Activated CD4-positive, alpha-beta T cell treated with anti-CD3 and anti-CD28 coated beads for 24 hours (primary cell): ENCODE measurements at regions not wholly inside any gene's neighbourhood (a gene's known extent, or its start where the extent isn't known, plus 50 kb on each side); places are given as distances from the start of the nearest gene placed in this dataset.
"Not testable (repeated sequence)": the region's sequence is repeated elsewhere in the genome, so short reads cannot be mapped to it uniquely, and the experiment has no call there.

Experiments used
- DNase-seq, 2 donors: peaks; one replicate each; pipeline ENCODE4 v3.0.0-alpha.2; 2020; ENCODE audit warnings: low read depth in 2 of 2

DNA sequence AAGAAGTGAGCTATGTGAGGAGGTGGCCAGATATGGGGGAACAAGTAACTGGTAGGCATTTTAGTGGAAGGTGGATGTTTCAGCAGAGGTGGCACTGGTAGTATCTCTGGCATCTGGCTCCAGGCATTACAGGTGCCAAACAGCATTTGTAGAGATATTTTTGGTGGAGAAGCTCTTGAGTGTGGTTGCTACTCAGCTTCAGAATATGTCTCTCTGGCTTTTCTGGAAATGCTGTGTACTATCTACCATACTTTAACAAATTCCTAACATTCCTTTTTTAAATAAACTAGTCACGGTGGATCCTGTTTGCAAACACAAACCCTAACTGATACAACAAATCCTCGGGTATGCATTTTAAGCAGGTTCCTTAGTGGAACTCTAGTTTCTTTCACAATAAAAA lies 128.0 kb downstream of the BARX2 start:
- DNase-seq = no peak

DNA sequence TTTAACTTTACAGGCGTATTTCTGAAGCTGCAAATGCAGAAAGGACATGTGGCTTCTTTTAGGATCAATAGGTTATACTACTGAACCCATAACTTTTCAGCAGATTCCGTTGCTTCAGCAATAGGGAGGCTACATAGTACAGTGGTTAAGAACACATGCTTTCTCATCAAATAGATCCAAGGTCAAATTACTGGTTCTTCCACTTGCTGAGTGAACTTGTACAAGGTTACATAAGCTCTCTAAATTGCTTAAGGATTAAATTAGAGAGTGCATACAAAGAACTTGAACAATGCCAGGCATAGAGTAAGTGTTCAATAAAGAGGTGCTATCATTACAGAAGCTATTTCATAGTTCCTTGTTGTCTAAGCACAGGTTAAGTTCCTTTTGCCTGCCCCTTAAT lies 129.6 kb downstream of the BARX2 start:
- no peak for DNase-seq

DNA sequence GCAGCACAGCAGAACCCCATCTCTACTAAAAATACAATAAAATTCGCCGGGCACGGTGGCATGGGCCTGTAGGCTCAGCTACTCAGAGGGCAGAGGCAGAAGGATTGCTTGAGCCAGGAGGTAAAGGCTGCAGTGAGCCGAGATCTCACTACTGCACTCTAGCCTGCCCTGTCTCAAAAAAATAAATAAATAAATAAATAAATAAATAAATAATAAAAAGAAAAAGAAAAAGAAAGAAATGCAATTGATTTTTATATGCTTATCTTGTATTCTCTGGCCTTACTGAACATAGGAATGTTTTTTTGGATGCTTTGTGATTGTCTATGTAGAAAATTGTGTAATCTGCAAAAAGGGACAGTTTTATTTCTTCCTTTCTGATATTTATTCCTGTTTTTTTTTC lies 132.5 kb downstream of the BARX2 start:
- no peak for DNase-seq

DNA sequence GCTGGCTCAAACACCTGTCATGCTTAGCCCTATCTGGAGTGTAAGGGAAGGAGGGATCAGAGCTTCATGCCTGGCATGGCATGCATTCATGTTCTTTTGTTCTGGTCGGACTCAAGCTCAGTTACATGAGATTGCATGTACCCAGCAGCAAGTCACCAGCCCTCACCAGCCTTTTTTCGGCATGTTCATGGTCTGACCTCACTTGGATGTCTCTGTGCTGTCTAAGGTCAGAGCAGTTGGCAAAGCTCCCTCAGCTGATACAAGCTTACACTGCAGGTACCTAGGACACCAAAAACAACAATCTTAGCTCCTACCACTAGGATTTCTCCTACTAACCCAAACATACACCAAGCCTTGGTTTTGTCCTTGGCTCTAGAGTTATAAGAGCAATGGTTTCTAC lies 152.6 kb downstream of the BARX2 start:
- no peak for DNase-seq

DNA sequence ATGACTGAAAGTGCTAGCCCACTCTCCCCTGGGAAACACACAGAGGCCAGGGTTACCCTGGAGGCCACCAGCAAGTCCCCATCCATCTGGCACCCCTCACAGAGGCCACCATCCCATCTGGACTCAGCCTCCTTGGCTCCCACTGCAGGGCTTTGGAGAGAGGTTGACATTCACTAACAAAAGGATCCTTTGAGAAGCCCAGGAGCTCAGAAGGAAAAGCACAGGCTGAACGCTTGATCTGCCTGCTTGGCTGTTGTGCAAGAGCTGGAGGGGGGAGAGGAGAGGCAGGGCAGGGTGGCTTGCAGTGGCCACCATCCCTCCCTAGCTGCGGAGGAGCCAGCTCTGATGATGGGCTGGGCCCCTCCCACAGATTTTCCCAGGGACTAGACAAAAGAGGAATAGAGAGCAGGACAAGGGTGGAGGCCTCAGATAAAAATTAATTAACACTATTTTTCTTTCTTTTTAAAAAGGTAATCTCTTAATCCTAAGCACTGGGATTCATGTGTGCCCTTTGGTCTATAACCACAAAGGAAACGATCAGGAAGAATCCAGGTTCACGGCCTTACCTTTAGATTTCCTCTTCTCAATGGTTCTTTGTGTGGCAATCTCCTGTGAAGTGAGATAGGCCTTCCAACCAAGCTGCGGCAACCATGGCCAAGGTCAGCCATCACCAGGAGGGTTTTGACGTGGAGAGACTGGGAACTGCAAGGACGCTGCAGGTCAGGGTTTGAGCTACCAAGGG lies 154.7 kb downstream of the BARX2 start:
- no peak for DNase-seq

DNA sequence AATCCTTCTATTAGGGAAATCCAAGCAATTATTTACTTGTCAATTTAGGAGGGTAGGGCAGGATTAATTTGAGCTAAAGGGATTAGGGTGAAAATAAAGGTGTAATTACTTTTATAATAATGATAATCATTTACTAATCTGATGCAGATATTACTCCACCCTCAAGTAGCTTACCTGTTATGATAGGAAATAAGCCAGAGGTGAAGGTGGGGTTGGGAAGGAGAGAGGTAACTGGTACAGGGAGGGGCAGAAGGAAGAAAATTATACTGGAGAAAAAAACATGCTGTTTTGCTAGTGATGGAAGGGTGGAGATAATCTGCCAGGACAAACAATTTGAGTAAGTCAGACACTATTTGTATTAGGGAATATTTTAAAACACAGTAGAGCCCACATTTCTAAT lies 157.7 kb downstream of the BARX2 start:
- no peak for DNase-seq

DNA sequence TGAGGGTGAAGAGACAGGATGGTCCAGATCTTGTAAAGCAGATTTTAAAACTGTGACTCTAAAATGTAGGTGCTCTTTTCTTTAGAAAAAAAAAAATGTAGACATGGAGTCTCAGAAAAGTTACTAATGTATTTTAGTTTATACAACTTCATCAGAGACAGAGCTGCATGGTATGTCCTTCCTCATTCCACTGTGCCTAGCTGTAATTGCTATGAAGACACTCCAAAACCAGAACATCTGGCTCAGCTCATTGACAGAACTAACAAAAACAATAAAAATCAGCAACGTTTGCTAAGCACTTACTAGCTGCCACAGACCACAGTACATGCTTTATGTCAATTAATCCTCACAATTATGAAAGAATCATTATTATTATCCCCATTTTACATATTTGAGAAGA lies 160.7 kb downstream of the BARX2 start:
- no peak for DNase-seq

GRCh38 chr11:129538323-129538722 lies 162.7 kb downstream of the BARX2 start:
- no peak for DNase-seq

GRCh38 chr11:129543515-129544290 lies 168.1 kb downstream of the BARX2 start:
- no peak for DNase-seq

- DNase-seq = no peak
These were observed 169.0 kb downstream of the BARX2 start for GRCh38 chr11:129544691-129545090.

- no peak for DNase-seq
These were observed 170.6 kb downstream of the BARX2 start for GRCh38 chr11:129546266-129546665.

- no peak for DNase-seq
These were observed 181.8 kb downstream of the BARX2 start for GRCh38 chr11:129557421-129557820.

- DNase-seq = no peak
These were observed 193.4 kb downstream of the BARX2 start for GRCh38 chr11:129569007-129569406.

GRCh38 chr11:129572667-129573066 lies 197.0 kb downstream of the BARX2 start:
- DNase-seq = not testable (repeated sequence)

DNA sequence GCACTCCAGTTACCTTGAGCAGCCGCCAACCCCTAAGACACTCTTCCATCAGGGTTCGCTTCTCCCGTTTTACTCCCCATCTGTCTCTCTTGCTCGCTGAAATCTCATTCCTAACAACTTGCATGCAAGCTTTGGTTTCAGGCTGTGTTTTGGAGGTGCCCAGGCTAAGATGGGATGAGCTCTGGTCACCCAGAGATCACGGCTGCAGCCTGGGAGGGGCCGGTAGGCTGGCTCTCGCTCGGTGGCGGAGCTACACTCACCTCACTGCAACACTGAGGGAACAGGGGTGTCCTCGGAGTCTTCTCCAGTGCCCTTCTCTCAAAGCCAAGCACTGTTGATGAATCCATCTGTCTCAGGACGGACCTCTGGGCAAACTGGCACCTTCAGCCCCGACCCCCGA lies 197.5 kb downstream of the BARX2 start:
- DNase-seq = no peak

DNA sequence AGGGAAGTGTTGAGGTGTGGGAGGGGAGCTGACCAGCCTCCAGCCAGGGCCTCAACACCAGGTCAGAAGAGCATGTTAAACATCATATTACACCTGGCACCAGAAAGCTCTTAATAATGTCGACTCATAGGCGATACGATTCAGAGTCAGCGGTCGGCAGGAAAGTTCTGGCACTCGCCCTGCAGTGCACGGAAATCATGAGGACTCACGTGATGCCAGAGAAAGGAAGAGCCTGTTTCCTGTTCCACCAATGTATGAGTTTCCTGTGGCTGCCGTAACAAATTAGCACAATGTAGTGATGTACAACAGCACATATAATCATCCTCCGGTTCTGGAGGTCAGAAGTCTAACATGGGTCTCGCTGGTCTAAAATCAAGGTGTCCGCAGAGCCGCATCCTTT lies 198.8 kb downstream of the BARX2 start:
- no peak for DNase-seq

DNA sequence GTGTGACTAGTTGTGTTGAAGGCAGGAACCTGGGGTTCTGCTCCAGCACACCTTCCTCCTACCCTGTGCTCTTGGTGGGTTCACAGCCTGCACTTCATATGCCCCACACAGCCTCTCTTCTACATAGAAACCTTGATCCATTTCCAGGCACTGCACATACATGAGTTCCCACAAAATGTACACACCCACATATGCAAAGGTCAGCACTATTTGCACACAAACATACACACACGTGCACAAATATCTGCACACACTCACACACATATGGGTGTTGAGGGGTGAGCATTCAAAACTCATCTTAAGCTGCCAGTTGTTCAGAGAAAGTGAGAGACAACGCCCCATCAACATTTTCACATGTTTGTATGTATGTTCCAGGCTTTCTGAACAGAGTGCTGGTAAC lies 201.0 kb downstream of the BARX2 start:
- DNase-seq = no peak

DNA sequence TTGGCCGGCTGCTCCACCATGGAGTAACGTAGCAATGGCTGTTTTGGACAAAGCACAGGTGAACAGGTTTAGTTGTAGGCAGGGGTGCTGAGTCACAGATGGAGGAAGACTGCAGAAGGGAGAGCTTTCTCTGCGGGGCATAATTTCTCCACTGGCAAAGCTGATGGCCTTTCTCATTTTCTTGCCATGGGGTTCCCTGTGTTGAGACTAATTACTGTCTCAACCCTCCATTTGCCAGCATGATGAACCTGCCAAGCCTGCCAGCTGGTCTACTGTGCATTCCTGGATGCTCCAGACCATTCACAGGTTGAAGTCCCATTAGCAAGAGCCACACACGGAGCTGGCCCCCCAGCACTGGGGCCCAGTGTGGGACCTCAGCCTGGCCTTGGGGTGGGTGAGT lies 202.4 kb downstream of the BARX2 start:
- DNase-seq = no peak

DNA sequence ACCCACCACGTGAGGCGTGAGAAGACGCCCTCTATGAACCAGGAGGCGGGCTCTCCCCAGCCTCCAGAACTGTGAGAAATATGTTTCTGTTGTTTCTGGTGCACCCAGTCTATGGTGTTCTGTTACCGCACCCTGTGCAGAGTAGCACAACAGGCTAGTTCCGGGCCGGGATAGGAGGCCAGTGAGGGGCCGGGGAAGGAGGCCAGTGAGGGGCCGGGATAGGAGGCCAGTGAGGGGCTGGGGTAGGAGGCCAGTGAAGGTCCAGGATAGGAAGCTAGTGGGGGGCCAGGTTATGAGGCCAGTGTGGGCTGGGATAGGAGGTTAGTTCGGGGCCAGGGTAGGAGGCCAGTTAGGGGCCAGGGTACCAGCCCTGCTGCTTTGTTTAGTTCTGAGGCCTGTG lies 204.6 kb downstream of the BARX2 start:
- DNase-seq = no peak

- DNase-seq = no peak
These were observed 208.7 kb downstream of the BARX2 start for GRCh38 chr11:129584316-129584715.

GRCh38 chr11:129589190-129589860 lies 213.7 kb downstream of the BARX2 start:
- no peak for DNase-seq

DNA sequence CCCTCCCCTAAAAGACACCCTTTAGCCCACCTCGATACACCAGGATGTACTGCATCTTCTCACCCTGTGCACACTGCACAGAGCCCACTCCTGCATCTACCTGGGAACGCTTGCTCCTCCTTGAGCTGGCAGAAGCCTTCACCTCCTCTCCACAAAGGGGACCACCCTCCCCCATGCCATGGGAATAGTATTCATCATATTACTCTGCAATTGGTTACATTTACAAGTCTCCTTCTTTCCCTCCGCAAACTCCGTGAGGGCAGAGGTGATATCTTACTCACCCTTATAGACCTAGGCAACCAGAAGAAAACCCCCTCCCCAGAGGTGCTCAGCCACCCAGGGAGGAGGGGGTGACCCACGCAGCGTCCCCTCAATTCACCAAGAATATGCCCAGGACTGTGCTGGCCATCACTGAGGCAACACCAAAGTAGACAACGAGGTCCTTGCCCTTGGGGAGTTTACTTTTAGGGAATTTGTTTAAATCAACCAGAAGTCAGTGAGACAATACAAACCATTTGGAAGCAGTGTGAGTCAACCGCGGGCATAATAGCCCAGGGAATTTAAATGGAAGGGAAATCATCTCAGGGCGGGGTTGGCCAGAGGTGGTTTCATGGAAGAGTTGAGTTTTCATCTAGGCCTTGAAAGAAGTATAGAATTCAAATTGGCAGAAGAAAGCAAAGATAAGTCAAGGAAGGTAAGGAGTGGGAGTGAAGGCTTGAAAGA lies 214.5 kb downstream of the BARX2 start:
- DNase-seq = no peak
